Cardiac muscle cell (in vitro differentiated cells and primary cell): ENCODE measurements at regions not wholly inside any gene's neighbourhood (a gene's known extent, or its start where the extent isn't known, plus 50 kb on each side); places are given as distances from the start of the nearest gene placed in this dataset.

Source experiments
- DNase-seq, 2 donors: peaks; one replicate each; pipeline versions ENCODE4 v3.0.0 to v3.0.0-alpha.2; 2010 to 2017; ENCODE audit warnings: low read depth in 1 of 2, low spot score in 1 of 2
- H3K27ac ChIP-seq: fragments of 200-600 bp; sonication (generic); 2 replicates; pipeline ENCODE4 v1.5.1; 2016
- H3K27me3 ChIP-seq: fragments of 200-600 bp; sonication (generic); 2 replicates; pipeline ENCODE4 v1.6.0; 2016; ENCODE audit warnings: control low read depth
- H3K36me3 ChIP-seq: fragments of 200-600 bp; sonication (generic); 2 replicates; pipeline ENCODE4 v1.5.1; 2016; ENCODE audit warnings: control low read depth
- H3K4me1 ChIP-seq: fragments of 200-600 bp; sonication (generic); 2 replicates; pipeline ENCODE4 v1.8.1; 2017; ENCODE audit warnings: low read depth, mild to moderate bottlenecking, mixed run types
- H3K4me3 ChIP-seq: fragments of 200-600 bp; sonication (generic); 2 replicates; pipeline ENCODE4 v1.5.1; 2016; ENCODE audit warnings: mild to moderate bottlenecking
- H3K9me3 ChIP-seq: fragments of 200-600 bp; sonication (generic); 2 replicates; pipeline ENCODE4 v1.5.1; 2017; ENCODE audit warnings: low read depth, mild to moderate bottlenecking, control low read depth
- CTCF ChIP-seq: IDR thresholded peaks from 2 replicates; pipeline ENCODE4 v1.5.1; 2012; ENCODE audit warnings: low read depth, mild to moderate bottlenecking, low read length

GRCh38 chr10:28815681-28816080 lies 138.4 kb downstream of the BAMBI start:
- H3K4me3 ChIP-seq: no peak overlapping the region
- H3K27ac ChIP-seq: no peak overlapping the region
- peaks cover 22% of the 10 kb centered on the region for H3K4me1 ChIP-seq
- H3K9me3 ChIP-seq: no peaks in the 10 kb centered on the region
- no peak for TF ChIP-seq CTCF
- DNase-seq: no peak
- H3K36me3 ChIP-seq: no peaks in the 10 kb centered on the region
- no peaks in the 10 kb centered on the region for H3K27me3 ChIP-seq

- H3K4me1 ChIP-seq: peaks cover 31% of the 10 kb centered on the region
- H3K36me3 ChIP-seq: no peaks in the 10 kb centered on the region
- TF ChIP-seq CTCF: no peak
- H3K4me3 ChIP-seq: no peak overlapping the region
- H3K9me3 ChIP-seq: no peaks in the 10 kb centered on the region
- DNase-seq: peak in 1 of 2 donors; percentile 77
- no peaks in the 10 kb centered on the region for H3K27me3 ChIP-seq
- peak overlapping the region; percentile 83 for H3K27ac ChIP-seq
Measured at GRCh38 chr10:28822719-28823464, 145.6 kb downstream of the BAMBI start.

GRCh38 chr10:28823501-28824075 lies 146.3 kb downstream of the BAMBI start:
- H3K9me3 ChIP-seq: no peaks in the 10 kb centered on the region

GRCh38 chr10:28833313-28833712 lies 156.0 kb downstream of the BAMBI start:
- DNase-seq: peak in 1 of 2 donors; percentile 32
- Histone ChIP-seq H3K4me3 (no peak overlapping the region), H3K27me3 (no peaks in the 10 kb centered on the region), H3K36me3 (no peaks in the 10 kb centered on the region), H3K27ac (no peak overlapping the region), H3K4me1 (peaks cover 4% of the 10 kb centered on the region), H3K9me3 (no peaks in the 10 kb centered on the region)
- TF ChIP-seq CTCF: no peak

More at GRCh38 chr10:28823501-28824075, 146.3 kb downstream of the BAMBI start:
- peaks cover 26% of the 10 kb centered on the region for H3K4me1 ChIP-seq
- peak in 1 of 2 donors; percentile 32 for DNase-seq
- H3K36me3 ChIP-seq: no peaks in the 10 kb centered on the region
- TF ChIP-seq CTCF: no peak
- H3K27me3 ChIP-seq: no peaks in the 10 kb centered on the region
- peak overlapping the region; percentile 83 for H3K27ac ChIP-seq
- H3K4me3 ChIP-seq: no peak overlapping the region

- H3K27ac ChIP-seq: no peak overlapping the region
Measured at GRCh38 chr10:28836435-28836743, 159.1 kb downstream of the BAMBI start.

More at GRCh38 chr10:28836435-28836743, 159.1 kb downstream of the BAMBI start:
- no peak for TF ChIP-seq CTCF
- no peak overlapping the region for H3K4me3 ChIP-seq
- no peak for DNase-seq
- no peaks in the 10 kb centered on the region for H3K9me3 ChIP-seq
- peaks cover 28% of the 10 kb centered on the region for H3K4me1 ChIP-seq
- no peaks in the 10 kb centered on the region for H3K36me3 ChIP-seq
- no peaks in the 10 kb centered on the region for H3K27me3 ChIP-seq
